GM23338 (cell line): ENCODE measurements at regions not wholly inside any gene's neighbourhood (a gene's known extent, or its start where the extent isn't known, plus 50 kb on each side); places are given as distances from the start of the nearest gene placed in this dataset.

ENCODE experiments used
- ATAC-seq: fragments of 200-7000 bp; cut with Tn5 transposase; 3 replicates; pipeline ENCODE4 v1.9.1; 2020
- DNase-seq: peaks from one replicate; pipeline ENCODE4 v3.0.0-alpha.2; 2015; ENCODE audit warnings: low spot score
- H2AFZ ChIP-seq: fragments of 200-600 bp; sonication (generic); 2 replicates; pipeline ENCODE4 v1.8.0; 2016; ENCODE audit warnings: antibody characterized with exemption, mild to moderate bottlenecking, moderate library complexity
- H3F3A ChIP-seq: fragments of 200-600 bp; sonication (generic); replicated peaks from 2 replicates; pipeline ENCODE4 v1.8.0; 2017; ENCODE audit warnings: antibody characterized with exemption, mixed run types, low read depth
- H3K27ac ChIP-seq: fragments of 200-600 bp; sonication (generic); 2 replicates; pipeline ENCODE4 v1.6.1; 2016; ENCODE audit warnings: low read depth
- H3K27me3 ChIP-seq: fragments of 200-600 bp; sonication (generic); 2 replicates; pipeline ENCODE4 v1.8.0; 2016; ENCODE audit warnings: mild to moderate bottlenecking, mixed run types, moderate library complexity; ENCODE audit not compliant: insufficient read depth
- H3K36me3 ChIP-seq: fragments of 200-600 bp; sonication (generic); 2 replicates; pipeline ENCODE4 v1.8.0; 2016; ENCODE audit warnings: mild to moderate bottlenecking; ENCODE audit not compliant: insufficient read depth
- H3K4me1 ChIP-seq: fragments of 200-600 bp; sonication (generic); 2 replicates; pipeline ENCODE4 v1.8.0; 2016; ENCODE audit warnings: mild to moderate bottlenecking, moderate library complexity; ENCODE audit not compliant: insufficient read depth
- H3K4me2 ChIP-seq: fragments of 200-600 bp; sonication (generic); 2 replicates; pipeline ENCODE4 v1.7.1; 2017; ENCODE audit warnings: mixed run types
- H3K4me3 ChIP-seq: fragments of 200-600 bp; sonication (generic); 2 replicates; pipeline ENCODE4 v1.6.1; 2016; ENCODE audit warnings: mixed run types
- H3K79me2 ChIP-seq: fragments of 200-600 bp; sonication (generic); replicated peaks from 2 replicates; pipeline ENCODE4 v1.8.0; 2017; ENCODE audit warnings: mild to moderate bottlenecking; ENCODE audit not compliant: insufficient read depth
- H3K9me2 ChIP-seq: fragments of 200-600 bp; sonication (generic); 2 replicates; pipeline ENCODE4 v1.8.0; 2017; ENCODE audit not compliant: insufficient read depth
- H4K20me1 ChIP-seq: fragments of 200-600 bp; sonication (generic); replicated peaks from 2 replicates; pipeline ENCODE4 v1.8.0; 2017; ENCODE audit warnings: mild to moderate bottlenecking; ENCODE audit not compliant: insufficient read depth
- H3K27ac Mint-ChIP-seq: 2 replicates; pipeline ENCODE4 v1.8.0; 2020; ENCODE audit warnings: inconsistent platforms, mild to moderate bottlenecking, moderate library complexity, mixed read lengths
- H3K27me3 Mint-ChIP-seq: 3 replicates; pipeline ENCODE4 v1.8.0; 2022; ENCODE audit warnings: low read depth, mild to moderate bottlenecking, moderate library complexity, mixed read lengths, inconsistent platforms; ENCODE audit not compliant: insufficient read depth, poor library complexity
- H3K36me3 Mint-ChIP-seq: 3 replicates; pipeline ENCODE4 v1.8.0; 2021; ENCODE audit warnings: low read depth, mild to moderate bottlenecking, inconsistent platforms, moderate library complexity, mixed read lengths
- H3K4me1 Mint-ChIP-seq: 3 replicates; pipeline ENCODE4 v1.8.0; 2020; ENCODE audit warnings: mild to moderate bottlenecking, inconsistent platforms, mixed read lengths
- H3K4me3 Mint-ChIP-seq: 3 replicates; pipeline ENCODE4 v1.8.0; 2021; ENCODE audit warnings: moderate library complexity, mild to moderate bottlenecking, inconsistent platforms, mixed read lengths
- H3K9me3 Mint-ChIP-seq: 3 replicates; pipeline ENCODE4 v1.8.0; 2020; ENCODE audit warnings: moderate library complexity, mild to moderate bottlenecking, inconsistent platforms, mixed read lengths
- CREB1 ChIP-seq: fragments of 250-450 bp; sonication (Bioruptor Pico); IDR thresholded peaks from 2 replicates; pipeline ENCODE4 v1.5.0; 2020; ENCODE audit warnings: low read depth, mild to moderate bottlenecking, moderate library complexity
- JUNB ChIP-seq: IDR thresholded peaks from one replicate; pipeline ENCODE4 v1.6.1; 2016; ENCODE audit warnings: antibody characterized with exemption; ENCODE audit not compliant: unreplicated experiment
- ZNF331 ChIP-seq: fragments of 250-450 bp; sonication (Bioruptor Pico); IDR thresholded peaks from 2 replicates; pipeline ENCODE4 v1.5.0; 2020; ENCODE audit warnings: low read depth, mild to moderate bottlenecking, moderate library complexity
- TF ChIP-seq, protein P1 (sequence below): fragments of 250-450 bp; sonication (Bioruptor Pico); IDR thresholded peaks from 2 replicates; pipeline ENCODE4 v1.5.0; 2020; ENCODE audit warnings: mild to moderate bottlenecking, moderate library complexity
- TF ChIP-seq, protein P2 (sequence below): IDR thresholded peaks from 2 replicates; pipeline ENCODE4 v1.6.1; 2016; ENCODE audit warnings: antibody characterized with exemption
- TF ChIP-seq, protein P3 (sequence below), 2 experiments: fragments of 200-600 bp in 1 of 2; sonication (generic) in 1 of 2; conservative IDR thresholded peaks; 2 replicates each; pipeline versions ENCODE4 v1.5.1 to v1.6.1; 2016 to 2017; ENCODE audit warnings: antibody characterized with exemption in 2 of 2, low read depth in 2 of 2, mild to moderate bottlenecking in 2 of 2, moderate library complexity in 1 of 2

DNA sequence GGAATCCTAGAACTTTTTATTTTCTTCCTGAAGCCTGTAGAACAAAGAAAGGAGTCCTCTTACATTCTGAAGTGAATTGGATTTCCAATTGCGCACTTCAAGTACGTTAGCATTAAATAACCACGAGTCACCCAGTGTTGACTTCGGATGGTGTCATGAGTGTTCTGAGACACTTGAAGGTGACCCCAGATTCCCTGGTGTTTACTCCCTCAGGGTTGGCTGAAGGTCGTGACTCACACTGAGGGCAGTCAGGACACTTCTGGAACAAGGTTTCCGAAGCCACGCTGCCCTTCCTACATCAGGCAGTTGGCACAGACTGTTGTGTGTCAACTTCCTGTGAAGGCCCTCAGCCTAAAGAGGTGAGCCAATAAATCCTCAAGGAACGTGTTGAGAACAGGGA, 186.6 kb upstream of the CELF2 start:
- no peaks in the 10 kb centered on the region for H4K20me1 ChIP-seq
- H3K4me1 Mint-ChIP-seq: peaks cover 10% of the 10 kb centered on the region; the same call in 2 of the 3 replicates
- H3K4me3 Mint-ChIP-seq: no peak overlapping the region
- no peak for DNase-seq
- no peaks in the 10 kb centered on the region for H3K36me3 Mint-ChIP-seq
- no peak overlapping the region for H3K27ac ChIP-seq
- H3K9me3 Mint-ChIP-seq: no peaks in the 10 kb centered on the region
- no peaks in the 10 kb centered on the region for H3K9me2 ChIP-seq
- H2AFZ ChIP-seq: peak overlapping the region; percentile 36; the same call in 1 of the 2 replicates
- H3K4me1 ChIP-seq: peaks cover 3% of the 10 kb centered on the region; the same call in 1 of the 2 replicates
- H3K27me3 Mint-ChIP-seq: no peaks in the 10 kb centered on the region
- H3K4me3 ChIP-seq: no peak overlapping the region
- TF ChIP-seq, protein P1, sequence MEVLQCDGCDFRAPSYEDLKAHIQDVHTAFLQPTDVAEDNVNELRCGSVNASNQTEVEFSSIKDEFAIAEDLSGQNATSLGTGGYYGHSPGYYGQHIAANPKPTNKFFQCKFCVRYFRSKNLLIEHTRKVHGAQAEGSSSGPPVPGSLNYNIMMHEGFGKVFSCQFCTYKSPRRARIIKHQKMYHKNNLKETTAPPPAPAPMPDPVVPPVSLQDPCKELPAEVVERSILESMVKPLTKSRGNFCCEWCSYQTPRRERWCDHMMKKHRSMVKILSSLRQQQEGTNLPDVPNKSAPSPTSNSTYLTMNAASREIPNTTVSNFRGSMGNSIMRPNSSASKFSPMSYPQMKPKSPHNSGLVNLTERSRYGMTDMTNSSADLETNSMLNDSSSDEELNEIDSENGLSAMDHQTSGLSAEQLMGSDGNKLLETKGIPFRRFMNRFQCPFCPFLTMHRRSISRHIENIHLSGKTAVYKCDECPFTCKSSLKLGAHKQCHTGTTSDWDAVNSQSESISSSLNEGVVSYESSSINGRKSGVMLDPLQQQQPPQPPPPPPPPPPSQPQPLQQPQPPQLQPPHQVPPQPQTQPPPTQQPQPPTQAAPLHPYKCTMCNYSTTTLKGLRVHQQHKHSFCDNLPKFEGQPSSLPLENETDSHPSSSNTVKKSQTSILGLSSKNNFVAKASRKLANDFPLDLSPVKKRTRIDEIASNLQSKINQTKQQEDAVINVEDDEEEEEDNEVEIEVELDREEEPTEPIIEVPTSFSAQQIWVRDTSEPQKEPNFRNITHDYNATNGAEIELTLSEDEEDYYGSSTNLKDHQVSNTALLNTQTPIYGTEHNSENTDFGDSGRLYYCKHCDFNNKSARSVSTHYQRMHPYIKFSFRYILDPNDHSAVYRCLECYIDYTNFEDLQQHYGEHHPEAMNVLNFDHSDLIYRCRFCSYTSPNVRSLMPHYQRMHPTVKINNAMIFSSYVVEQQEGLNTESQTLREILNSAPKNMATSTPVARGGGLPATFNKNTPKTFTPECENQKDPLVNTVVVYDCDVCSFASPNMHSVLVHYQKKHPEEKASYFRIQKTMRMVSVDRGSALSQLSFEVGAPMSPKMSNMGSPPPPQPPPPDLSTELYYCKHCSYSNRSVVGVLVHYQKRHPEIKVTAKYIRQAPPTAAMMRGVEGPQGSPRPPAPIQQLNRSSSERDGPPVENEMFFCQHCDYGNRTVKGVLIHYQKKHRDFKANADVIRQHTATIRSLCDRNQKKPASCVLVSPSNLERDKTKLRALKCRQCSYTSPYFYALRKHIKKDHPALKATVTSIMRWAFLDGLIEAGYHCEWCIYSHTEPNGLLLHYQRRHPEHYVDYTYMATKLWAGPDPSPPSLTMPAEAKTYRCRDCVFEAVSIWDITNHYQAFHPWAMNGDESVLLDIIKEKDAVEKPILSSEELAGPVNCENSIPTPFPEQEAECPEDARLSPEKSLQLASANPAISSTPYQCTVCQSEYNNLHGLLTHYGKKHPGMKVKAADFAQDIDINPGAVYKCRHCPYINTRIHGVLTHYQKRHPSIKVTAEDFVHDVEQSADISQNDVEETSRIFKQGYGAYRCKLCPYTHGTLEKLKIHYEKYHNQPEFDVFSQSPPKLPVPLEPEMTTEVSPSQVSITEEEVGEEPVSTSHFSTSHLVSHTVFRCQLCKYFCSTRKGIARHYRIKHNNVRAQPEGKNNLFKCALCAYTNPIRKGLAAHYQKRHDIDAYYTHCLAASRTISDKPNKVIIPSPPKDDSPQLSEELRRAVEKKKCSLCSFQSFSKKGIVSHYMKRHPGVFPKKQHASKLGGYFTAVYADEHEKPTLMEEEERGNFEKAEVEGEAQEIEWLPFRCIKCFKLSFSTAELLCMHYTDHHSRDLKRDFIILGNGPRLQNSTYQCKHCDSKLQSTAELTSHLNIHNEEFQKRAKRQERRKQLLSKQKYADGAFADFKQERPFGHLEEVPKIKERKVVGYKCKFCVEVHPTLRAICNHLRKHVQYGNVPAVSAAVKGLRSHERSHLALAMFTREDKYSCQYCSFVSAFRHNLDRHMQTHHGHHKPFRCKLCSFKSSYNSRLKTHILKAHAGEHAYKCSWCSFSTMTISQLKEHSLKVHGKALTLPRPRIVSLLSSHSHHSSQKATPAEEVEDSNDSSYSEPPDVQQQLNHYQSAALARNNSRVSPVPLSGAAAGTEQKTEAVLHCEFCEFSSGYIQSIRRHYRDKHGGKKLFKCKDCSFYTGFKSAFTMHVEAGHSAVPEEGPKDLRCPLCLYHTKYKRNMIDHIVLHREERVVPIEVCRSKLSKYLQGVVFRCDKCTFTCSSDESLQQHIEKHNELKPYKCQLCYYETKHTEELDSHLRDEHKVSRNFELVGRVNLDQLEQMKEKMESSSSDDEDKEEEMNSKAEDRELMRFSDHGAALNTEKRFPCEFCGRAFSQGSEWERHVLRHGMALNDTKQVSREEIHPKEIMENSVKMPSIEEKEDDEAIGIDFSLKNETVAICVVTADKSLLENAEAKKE (CRISPR knock-in tag): no peak
- TF ChIP-seq, protein P2, sequence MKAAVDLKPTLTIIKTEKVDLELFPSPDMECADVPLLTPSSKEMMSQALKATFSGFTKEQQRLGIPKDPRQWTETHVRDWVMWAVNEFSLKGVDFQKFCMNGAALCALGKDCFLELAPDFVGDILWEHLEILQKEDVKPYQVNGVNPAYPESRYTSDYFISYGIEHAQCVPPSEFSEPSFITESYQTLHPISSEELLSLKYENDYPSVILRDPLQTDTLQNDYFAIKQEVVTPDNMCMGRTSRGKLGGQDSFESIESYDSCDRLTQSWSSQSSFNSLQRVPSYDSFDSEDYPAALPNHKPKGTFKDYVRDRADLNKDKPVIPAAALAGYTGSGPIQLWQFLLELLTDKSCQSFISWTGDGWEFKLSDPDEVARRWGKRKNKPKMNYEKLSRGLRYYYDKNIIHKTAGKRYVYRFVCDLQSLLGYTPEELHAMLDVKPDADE: no peak
- TF ChIP-seq JUNB (no peak), CREB1 (CRISPR knock-in tag) (no peak), ZNF331 (CRISPR knock-in tag) (no peak)
- TF ChIP-seq, protein P3, sequence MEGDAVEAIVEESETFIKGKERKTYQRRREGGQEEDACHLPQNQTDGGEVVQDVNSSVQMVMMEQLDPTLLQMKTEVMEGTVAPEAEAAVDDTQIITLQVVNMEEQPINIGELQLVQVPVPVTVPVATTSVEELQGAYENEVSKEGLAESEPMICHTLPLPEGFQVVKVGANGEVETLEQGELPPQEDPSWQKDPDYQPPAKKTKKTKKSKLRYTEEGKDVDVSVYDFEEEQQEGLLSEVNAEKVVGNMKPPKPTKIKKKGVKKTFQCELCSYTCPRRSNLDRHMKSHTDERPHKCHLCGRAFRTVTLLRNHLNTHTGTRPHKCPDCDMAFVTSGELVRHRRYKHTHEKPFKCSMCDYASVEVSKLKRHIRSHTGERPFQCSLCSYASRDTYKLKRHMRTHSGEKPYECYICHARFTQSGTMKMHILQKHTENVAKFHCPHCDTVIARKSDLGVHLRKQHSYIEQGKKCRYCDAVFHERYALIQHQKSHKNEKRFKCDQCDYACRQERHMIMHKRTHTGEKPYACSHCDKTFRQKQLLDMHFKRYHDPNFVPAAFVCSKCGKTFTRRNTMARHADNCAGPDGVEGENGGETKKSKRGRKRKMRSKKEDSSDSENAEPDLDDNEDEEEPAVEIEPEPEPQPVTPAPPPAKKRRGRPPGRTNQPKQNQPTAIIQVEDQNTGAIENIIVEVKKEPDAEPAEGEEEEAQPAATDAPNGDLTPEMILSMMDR (conservative IDR thresholded peaks at IDR 0.05; ENCODE audit: low read depth in 2 of 2): no peak
- H3K79me2 ChIP-seq: no peaks in the 10 kb centered on the region
- no peaks in the 10 kb centered on the region for H3F3A ChIP-seq
- H3K27me3 ChIP-seq: no peaks in the 10 kb centered on the region
- no peak overlapping the region for H3K4me2 ChIP-seq
- no peak for ATAC-seq
- H3K27ac Mint-ChIP-seq: no peak overlapping the region
- H3K36me3 ChIP-seq: no peaks in the 10 kb centered on the region
